SJSA1 (cell line): ENCODE measurements at regions not wholly inside any gene's neighbourhood (a gene's known extent, or its start where the extent isn't known, plus 50 kb on each side); places are given as distances from the start of the nearest gene placed in this dataset.

Experiments used
- DNase-seq, 2 experiments: peaks; one replicate each; pipeline ENCODE4 v3.0.0-alpha.2; 2015 to 2020; ENCODE audit warnings: low spot score in 2 of 2, low read depth in 1 of 2
- H3K27ac ChIP-seq: fragments of 250-450 bp; sonication (Bioruptor Pico); 2 replicates; pipeline ENCODE4 v1.5.1; 2020; ENCODE audit warnings: mild to moderate bottlenecking, moderate library complexity
- H3K27me3 ChIP-seq: fragments of 250-450 bp; sonication (Bioruptor Pico); replicated peaks from 2 replicates; pipeline ENCODE4 v1.5.1; 2020; ENCODE audit warnings: mild to moderate bottlenecking, moderate library complexity
- H3K36me3 ChIP-seq: fragments of 250-450 bp; sonication (Bioruptor Pico); 2 replicates; pipeline ENCODE4 v1.5.1; 2020; ENCODE audit warnings: mild to moderate bottlenecking
- H3K4me1 ChIP-seq: fragments of 250-450 bp; sonication (Bioruptor Pico); replicated peaks from 2 replicates; pipeline ENCODE4 v1.6.1; 2021; ENCODE audit warnings: mild to moderate bottlenecking
- H3K4me3 ChIP-seq: fragments of 250-450 bp; sonication (Bioruptor Pico); 2 replicates; pipeline ENCODE4 v1.5.1; 2020; ENCODE audit warnings: mild to moderate bottlenecking
- H3K9me3 ChIP-seq: fragments of 250-450 bp; sonication (Bioruptor Pico); replicated peaks from 2 replicates; pipeline ENCODE4 v1.5.1; 2020; ENCODE audit warnings: mild to moderate bottlenecking

GRCh38 chr12:115785548-115785947 lies 491.9 kb downstream of the MED13L start:
- H3K9me3 ChIP-seq: no peaks in the 10 kb centered on the region

GRCh38 chr12:115776399-115776798 lies 501.1 kb downstream of the MED13L start:
- H3K27ac ChIP-seq: no peak overlapping the region
- no peaks in the 10 kb centered on the region for H3K4me1 ChIP-seq
- no peaks in the 10 kb centered on the region; the same call in 1 of the 2 replicates for H3K27me3 ChIP-seq
- H3K4me3 ChIP-seq: no peak overlapping the region
- no peaks in the 10 kb centered on the region for H3K36me3 ChIP-seq
- no peaks in the 10 kb centered on the region for H3K9me3 ChIP-seq
- DNase-seq: no peak

More at GRCh38 chr12:115785548-115785947, 491.9 kb downstream of the MED13L start:
- Histone ChIP-seq H3K4me1 (no peaks in the 10 kb centered on the region), H3K27ac (no peak overlapping the region), H3K4me3 (no peak overlapping the region), H3K36me3 (no peaks in the 10 kb centered on the region), H3K27me3 (peaks cover 4% of the 10 kb centered on the region)
- no peak for DNase-seq

GRCh38 chr12:115774148-115774895 lies 503.2 kb downstream of the MED13L start:
- H3K36me3 ChIP-seq: no peaks in the 10 kb centered on the region
- no peaks in the 10 kb centered on the region for H3K27me3 ChIP-seq
- H3K4me1 ChIP-seq: no peaks in the 10 kb centered on the region
- H3K9me3 ChIP-seq: no peaks in the 10 kb centered on the region
- H3K4me3 ChIP-seq: no peak overlapping the region
- H3K27ac ChIP-seq: no peak overlapping the region
- no peak for DNase-seq

- no peak for DNase-seq
- no peak overlapping the region for H3K4me3 ChIP-seq
- no peaks in the 10 kb centered on the region for H3K4me1 ChIP-seq
- no peaks in the 10 kb centered on the region for H3K9me3 ChIP-seq
- H3K36me3 ChIP-seq: no peaks in the 10 kb centered on the region
- no peak overlapping the region for H3K27ac ChIP-seq
- no peaks in the 10 kb centered on the region for H3K27me3 ChIP-seq
These were observed 505.9 kb downstream of the MED13L start for GRCh38 chr12:115771601-115772000.

- H3K27me3 ChIP-seq: no peaks in the 10 kb centered on the region
- no peak for DNase-seq
- H3K4me1 ChIP-seq: no peaks in the 10 kb centered on the region
- no peak overlapping the region for H3K4me3 ChIP-seq
- no peak overlapping the region for H3K27ac ChIP-seq
- H3K36me3 ChIP-seq: no peaks in the 10 kb centered on the region
- H3K9me3 ChIP-seq: no peaks in the 10 kb centered on the region
These were observed 506.4 kb downstream of the MED13L start for GRCh38 chr12:115771065-115771464.

GRCh38 chr12:115770643-115771042 lies 506.9 kb downstream of the MED13L start:
- H3K9me3 ChIP-seq: no peaks in the 10 kb centered on the region
- no peak for DNase-seq
- no peaks in the 10 kb centered on the region for H3K36me3 ChIP-seq
- H3K27me3 ChIP-seq: no peaks in the 10 kb centered on the region
- H3K4me1 ChIP-seq: no peaks in the 10 kb centered on the region
- no peak overlapping the region for H3K27ac ChIP-seq
- no peak overlapping the region for H3K4me3 ChIP-seq

- H3K9me3 ChIP-seq: no peaks in the 10 kb centered on the region
- H3K36me3 ChIP-seq: no peaks in the 10 kb centered on the region
- H3K27ac ChIP-seq: no peak overlapping the region
- no peak for DNase-seq
- no peaks in the 10 kb centered on the region for H3K27me3 ChIP-seq
- no peaks in the 10 kb centered on the region for H3K4me1 ChIP-seq
- no peak overlapping the region for H3K4me3 ChIP-seq
These were observed 509.6 kb downstream of the MED13L start for GRCh38 chr12:115767916-115768315.

- Histone ChIP-seq H3K27me3 (no peaks in the 10 kb centered on the region), H3K9me3 (no peaks in the 10 kb centered on the region), H3K4me3 (no peak overlapping the region), H3K4me1 (no peaks in the 10 kb centered on the region), H3K36me3 (no peaks in the 10 kb centered on the region), H3K27ac (no peak overlapping the region)
- DNase-seq: no peak
These were observed 513.4 kb downstream of the MED13L start for GRCh38 chr12:115763982-115764621.

- H3K4me3 ChIP-seq: no peak overlapping the region
- H3K4me1 ChIP-seq: no peaks in the 10 kb centered on the region
- no peak for DNase-seq
- H3K27ac ChIP-seq: no peak overlapping the region
- no peaks in the 10 kb centered on the region for H3K27me3 ChIP-seq
- H3K36me3 ChIP-seq: no peaks in the 10 kb centered on the region
- no peaks in the 10 kb centered on the region for H3K9me3 ChIP-seq
These were observed 514.1 kb downstream of the MED13L start for GRCh38 chr12:115763376-115763775.

GRCh38 chr12:115762936-115763335 lies 514.6 kb downstream of the MED13L start:
- Histone ChIP-seq H3K27ac (no peak overlapping the region), H3K27me3 (no peaks in the 10 kb centered on the region), H3K36me3 (no peaks in the 10 kb centered on the region), H3K9me3 (no peaks in the 10 kb centered on the region), H3K4me1 (no peaks in the 10 kb centered on the region), H3K4me3 (no peak overlapping the region)
- DNase-seq: no peak

GRCh38 chr12:115761784-115762183 lies 515.7 kb downstream of the MED13L start:
- DNase-seq: no peak
- H3K4me3 ChIP-seq: no peak overlapping the region
- no peak overlapping the region for H3K27ac ChIP-seq
- H3K4me1 ChIP-seq: no peaks in the 10 kb centered on the region
- no peaks in the 10 kb centered on the region for H3K9me3 ChIP-seq
- H3K36me3 ChIP-seq: no peaks in the 10 kb centered on the region
- no peaks in the 10 kb centered on the region for H3K27me3 ChIP-seq

- DNase-seq: no peak
- H3K4me1 ChIP-seq: no peaks in the 10 kb centered on the region; the same call in 1 of the 2 replicates
- no peaks in the 10 kb centered on the region for H3K36me3 ChIP-seq
- peaks cover 2% of the 10 kb centered on the region for H3K27me3 ChIP-seq
- H3K4me3 ChIP-seq: no peak overlapping the region
- no peaks in the 10 kb centered on the region for H3K9me3 ChIP-seq
- H3K27ac ChIP-seq: no peak overlapping the region
These were observed 517.3 kb downstream of the MED13L start for GRCh38 chr12:115760231-115760630.

GRCh38 chr12:115758877-115759620 lies 518.4 kb downstream of the MED13L start:
- no peak for DNase-seq
- Histone ChIP-seq H3K27me3 (peaks cover 6% of the 10 kb centered on the region), H3K9me3 (no peaks in the 10 kb centered on the region), H3K4me3 (no peak overlapping the region), H3K27ac (no peak overlapping the region), H3K36me3 (no peaks in the 10 kb centered on the region), H3K4me1 (no peaks in the 10 kb centered on the region; the same call in 1 of the 2 replicates)

GRCh38 chr12:115758183-115758582 lies 519.3 kb downstream of the MED13L start:
- peaks cover 6% of the 10 kb centered on the region for H3K27me3 ChIP-seq
- H3K27ac ChIP-seq: no peak overlapping the region

More at GRCh38 chr12:115758183-115758582, 519.3 kb downstream of the MED13L start:
- no peak overlapping the region for H3K4me3 ChIP-seq
- H3K9me3 ChIP-seq: no peaks in the 10 kb centered on the region
- H3K4me1 ChIP-seq: no peaks in the 10 kb centered on the region; the same call in 1 of the 2 replicates
- DNase-seq: no peak
- no peaks in the 10 kb centered on the region for H3K36me3 ChIP-seq
